SK-N-SH (cell line): ENCODE measurements at regions not wholly inside any gene's neighbourhood (a gene's known extent, or its start where the extent isn't known, plus 50 kb on each side); places are given as distances from the start of the nearest gene placed in this dataset.
A peak's percentile ranks its signal among the peaks of the same experiment; 100 is the strongest.
"Not testable (repeated sequence)": the region's sequence is repeated elsewhere in the genome, so short reads cannot be mapped to it uniquely, and the experiment has no call there.

Source experiments
- CTCF ChIA-PET: fragments of 300-600, 350-600 bp; formaldehyde crosslinking; extraction: SDS; loops from one replicate; lab custom pipeline; 2021; lab: Yijun Ruan, JAX
- POLR2A ChIA-PET: fragments of 350-600 bp; sonication (Branson Sonifier 250); formaldehyde crosslinking; extraction: SDS; loops from one replicate; lab custom pipeline; 2020; ENCODE audit warnings: antibody characterized with exemption, inconsistent platforms; lab: Yijun Ruan, JAX
- DNase-seq: peaks from one replicate; pipeline ENCODE4 v3.0.0; 2012
- H2AFZ ChIP-seq: fragments of 200-600 bp; sonication (generic); 2 replicates; pipeline ENCODE4 v1.8.1; 2016; ENCODE audit warnings: antibody characterized with exemption, mild to moderate bottlenecking, low read depth
- H3F3A ChIP-seq: fragments of 200-600 bp; sonication (generic); replicated peaks from 2 replicates; pipeline ENCODE3; 2016; ENCODE audit warnings: antibody characterized with exemption, mild to moderate bottlenecking; ENCODE audit not compliant: insufficient read depth
- H3K27ac ChIP-seq, 2 experiments: fragments of 200-500 bp in 1 of 2; fragments of 200-600 bp in 1 of 2; sonication (Bioruptor generic) in 1 of 2; sonication (generic), shearing (Covaris generic) in 1 of 2; 2 replicates each; pipeline versions ENCODE4 v1.5.1 to v1.6.1; 2014 to 2016; ENCODE audit warnings: low read depth in 2 of 2, inconsistent platforms in 1 of 2, low read length in 1 of 2, mild to moderate bottlenecking in 1 of 2, mixed read lengths in 1 of 2
- H3K27me3 ChIP-seq: fragments of 200-600 bp; sonication (generic), shearing (Covaris generic); 2 replicates; pipeline ENCODE4 v1.6.1; 2016; ENCODE audit warnings: mixed run types; ENCODE audit not compliant: insufficient read depth
- H3K36me3 ChIP-seq, 2 experiments: fragments of 200-500 bp in 1 of 2; fragments of 200-600 bp in 1 of 2; sonication (Bioruptor generic) in 1 of 2; sonication (generic) in 1 of 2; replicated peaks in 1 of 2; 2 replicates each; pipeline versions ENCODE3 to v1.5.1; 2014 to 2016; ENCODE audit warnings: low read length in 1 of 2, mild to moderate bottlenecking in 1 of 2; ENCODE audit not compliant: insufficient read depth in 2 of 2, control insufficient read depth in 1 of 2
- H3K4me1 ChIP-seq, 2 experiments: fragments of 200-500 bp in 1 of 2; fragments of 200-600 bp in 1 of 2; sonication (Bioruptor generic) in 1 of 2; sonication (generic), shearing (Covaris generic) in 1 of 2; 2 replicates each; pipeline versions ENCODE4 v1.5.1 to v1.6.1; 2014 to 2016; ENCODE audit warnings: low read depth in 1 of 2, low read length in 1 of 2, mixed run types in 1 of 2; ENCODE audit not compliant: insufficient read depth in 2 of 2, control insufficient read depth in 1 of 2
- H3K4me2 ChIP-seq: fragments of 200-600 bp; sonication (generic), shearing (Covaris generic); 2 replicates; pipeline ENCODE4 v1.6.1; 2017; ENCODE audit warnings: mixed run types
- H3K4me3 ChIP-seq, 2 experiments: fragments of 200-500 bp in 1 of 2; fragments of 200-600 bp in 1 of 2; sonication (Bioruptor generic) in 1 of 2; sonication (generic), shearing (Covaris generic) in 1 of 2; 2 replicates each; pipeline versions ENCODE4 v1.5.1 to v1.8.1; 2014 to 2016; ENCODE audit warnings: low read depth in 2 of 2, inconsistent platforms in 1 of 2, low read length in 1 of 2, mild to moderate bottlenecking in 1 of 2, mixed read lengths in 1 of 2, moderate library complexity in 1 of 2
- H3K79me2 ChIP-seq: fragments of 200-600 bp; sonication (generic); 2 replicates; pipeline ENCODE4 v1.8.1; 2017; ENCODE audit warnings: mild to moderate bottlenecking; ENCODE audit not compliant: insufficient read depth
- H3K9ac ChIP-seq: fragments of 200-600 bp; sonication (generic); 2 replicates; pipeline ENCODE4 v1.6.1; 2017; ENCODE audit warnings: mixed run types
- H3K9me2 ChIP-seq: fragments of 200-600 bp; sonication (generic); 2 replicates; pipeline ENCODE4 v1.6.1; 2017; ENCODE audit warnings: mixed run types
- H3K9me3 ChIP-seq: fragments of 200-600 bp; sonication (generic); 2 replicates; pipeline ENCODE4 v1.6.1; 2017; ENCODE audit warnings: mixed run types, mild to moderate bottlenecking, moderate library complexity
- H4K20me1 ChIP-seq: fragments of 200-600 bp; sonication (generic); 2 replicates; pipeline ENCODE4 v1.6.1; 2017; ENCODE audit warnings: mild to moderate bottlenecking, mixed run types; ENCODE audit not compliant: insufficient read depth
- WGBS: methylation state at CpG from one replicate; pipeline ENCODE4 v1.1.6; 2017; ENCODE audit warnings: low lambda C conversion rate; 5-methylcytosine and 5-hydroxymethylcytosine counted together

GRCh38 chr21:13936033-13936937 lies 274.5 kb downstream of the LIPI start:
- H3K9me2 ChIP-seq, H2AFZ ChIP-seq, H3K9me3 ChIP-seq, H3K36me3 ChIP-seq, H3K4me3 ChIP-seq, H4K20me1 ChIP-seq, H3K4me2 ChIP-seq, CTCF ChIA-PET, H3F3A ChIP-seq, H3K4me1 ChIP-seq, H3K27me3 ChIP-seq, DNase-seq, H3K79me2 ChIP-seq, H3K27ac ChIP-seq, POLR2A ChIA-PET, H3K9ac ChIP-seq: not testable (repeated sequence)
- 68% methylated on average over 13 of the region's 38 CpGs for WGBS

GRCh38 chr21:13935396-13936032 lies 275.2 kb downstream of the LIPI start:
- H3K4me1 ChIP-seq, CTCF ChIA-PET, POLR2A ChIA-PET, H3K27me3 ChIP-seq, H3K9ac ChIP-seq, H3K9me3 ChIP-seq, H3K27ac ChIP-seq, H3K79me2 ChIP-seq, H2AFZ ChIP-seq, H4K20me1 ChIP-seq, DNase-seq, H3K4me3 ChIP-seq, H3K9me2 ChIP-seq, H3F3A ChIP-seq, H3K36me3 ChIP-seq, H3K4me2 ChIP-seq: not testable (repeated sequence)
- 85% methylated on average over 11 of the region's 26 CpGs for WGBS

GRCh38 chr21:13934887-13935342 lies 275.8 kb downstream of the LIPI start:
- H3K27me3 ChIP-seq, H3K9ac ChIP-seq, H4K20me1 ChIP-seq, H3K79me2 ChIP-seq, H2AFZ ChIP-seq, H3K9me3 ChIP-seq, H3F3A ChIP-seq, CTCF ChIA-PET, H3K4me3 ChIP-seq, H3K9me2 ChIP-seq, H3K27ac ChIP-seq, H3K4me2 ChIP-seq, H3K4me1 ChIP-seq, DNase-seq, POLR2A ChIA-PET, H3K36me3 ChIP-seq: not testable (repeated sequence)
- WGBS: 74% methylated on average over 14 of the region's 23 CpGs

DNA sequence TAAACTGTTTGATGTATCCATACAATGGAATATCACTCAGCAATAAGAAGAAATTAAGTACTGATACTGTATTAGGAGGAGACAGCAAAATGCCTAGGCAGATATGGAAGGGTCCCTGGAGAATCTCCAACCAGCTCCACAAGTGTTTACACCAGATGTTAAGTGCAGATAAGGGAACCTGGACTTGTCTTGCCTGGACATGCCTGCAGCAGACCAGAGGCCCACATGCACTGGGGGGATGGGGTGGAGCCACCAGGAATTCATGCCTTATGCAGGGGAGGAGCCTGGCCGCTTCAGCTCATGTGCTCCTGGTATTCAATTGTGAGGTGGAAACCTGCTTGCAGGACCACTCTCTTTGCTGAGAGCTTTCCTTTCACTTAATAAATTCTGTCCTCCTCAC lies 287.6 kb downstream of the LIPI start:
- H2AFZ ChIP-seq, H3K4me1 ChIP-seq, POLR2A ChIA-PET, H3K36me3 ChIP-seq, CTCF ChIA-PET, H3K9me3 ChIP-seq, H3K9me2 ChIP-seq, H3F3A ChIP-seq, H3K27me3 ChIP-seq, H3K9ac ChIP-seq, H3K4me3 ChIP-seq, H3K79me2 ChIP-seq, DNase-seq, H3K4me2 ChIP-seq, H4K20me1 ChIP-seq: not testable (repeated sequence)
- WGBS: 17% methylated on average over 1 of the region's 1 CpG
- H3K27ac ChIP-seq: peak overlapping the region in 1 of 2 experiments; percentile 25; a peak in 1 of 4 replicates

DNA sequence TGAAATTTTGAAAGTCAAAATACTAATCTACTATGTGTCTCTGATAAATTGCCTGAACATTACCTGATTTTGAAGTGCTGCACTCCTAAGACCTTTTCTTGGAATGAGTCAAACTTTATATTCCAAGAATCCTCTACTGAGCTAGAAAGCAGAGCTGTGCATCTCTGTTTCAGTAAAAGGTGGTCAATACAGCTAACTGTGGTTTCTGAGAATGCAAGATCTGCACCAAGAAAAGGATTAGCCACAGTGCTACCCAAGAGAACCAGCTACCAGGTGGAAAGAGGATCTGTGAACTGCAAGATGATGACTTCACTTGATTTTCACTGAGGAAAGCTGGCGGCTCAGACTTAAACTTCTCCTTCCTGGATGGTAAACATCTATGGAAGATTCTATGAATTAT lies 289.3 kb downstream of the LIPI start:
- DNase-seq, H3K36me3 ChIP-seq, H3K9ac ChIP-seq, H3K4me2 ChIP-seq, H3K4me1 ChIP-seq, H3K9me2 ChIP-seq, H3K27ac ChIP-seq, POLR2A ChIA-PET, H2AFZ ChIP-seq, H3K4me3 ChIP-seq, CTCF ChIA-PET, H3K9me3 ChIP-seq, H3K27me3 ChIP-seq, H3K79me2 ChIP-seq, H4K20me1 ChIP-seq, H3F3A ChIP-seq: not testable (repeated sequence)
- WGBS: 50% methylated on average over 1 of the region's 1 CpG

GRCh38 chr21:13907385-13907784 lies 297.8 kb downstream of the POTED start:
- CTCF ChIA-PET: not testable (repeated sequence)

More at GRCh38 chr21:13907385-13907784, 297.8 kb downstream of the POTED start:
- H3K27me3 ChIP-seq, H3K9ac ChIP-seq, H3K4me2 ChIP-seq, H3K27ac ChIP-seq, H3K4me1 ChIP-seq, H4K20me1 ChIP-seq, POLR2A ChIA-PET, DNase-seq, H3K36me3 ChIP-seq, H2AFZ ChIP-seq, H3K9me3 ChIP-seq, H3K79me2 ChIP-seq, H3F3A ChIP-seq, H3K9me2 ChIP-seq, H3K4me3 ChIP-seq: not testable (repeated sequence)
- WGBS: 46% methylated on average over 9 of the region's 10 CpGs
